NCI-H526 treated with DMSO at 0.1 percent for 48 hours (cell line): ENCODE measurements at regions not wholly inside any gene's neighbourhood (a gene's known extent, or its start where the extent isn't known, plus 50 kb on each side); places are given as distances from the start of the nearest gene placed in this dataset.

Experiments
- DNase-seq: peaks from one replicate; lab custom pipeline; 2025; lab: John Stamatoyannopoulos, UW

DNA sequence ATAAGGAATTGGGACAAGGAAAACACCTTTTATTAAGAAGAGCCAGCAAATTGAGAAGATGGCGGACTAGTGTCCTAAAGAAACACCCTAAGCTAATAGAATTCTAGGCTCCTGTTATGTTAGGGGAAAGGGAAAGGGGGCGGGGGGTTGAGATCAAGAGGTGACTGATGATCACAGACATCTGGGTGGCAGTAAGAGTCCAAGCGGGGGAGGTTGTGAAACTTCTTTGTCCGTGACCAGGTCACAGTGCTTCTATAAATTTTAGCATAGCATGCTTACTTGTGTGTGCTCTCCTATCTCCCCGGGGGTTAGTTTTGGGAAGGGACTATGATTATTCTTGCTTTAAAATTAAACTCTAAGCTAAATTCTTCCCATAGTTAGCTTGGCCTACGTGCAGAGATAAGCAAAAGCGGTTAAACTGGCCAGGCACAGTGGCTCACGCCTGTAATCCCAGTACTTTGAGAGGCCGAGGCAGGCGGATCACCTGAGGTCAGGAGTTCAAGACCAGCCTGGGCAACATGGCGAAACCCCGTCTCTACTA lies 262.1 kb downstream of the SKIDA1 start:
- no peak for DNase-seq

DNA sequence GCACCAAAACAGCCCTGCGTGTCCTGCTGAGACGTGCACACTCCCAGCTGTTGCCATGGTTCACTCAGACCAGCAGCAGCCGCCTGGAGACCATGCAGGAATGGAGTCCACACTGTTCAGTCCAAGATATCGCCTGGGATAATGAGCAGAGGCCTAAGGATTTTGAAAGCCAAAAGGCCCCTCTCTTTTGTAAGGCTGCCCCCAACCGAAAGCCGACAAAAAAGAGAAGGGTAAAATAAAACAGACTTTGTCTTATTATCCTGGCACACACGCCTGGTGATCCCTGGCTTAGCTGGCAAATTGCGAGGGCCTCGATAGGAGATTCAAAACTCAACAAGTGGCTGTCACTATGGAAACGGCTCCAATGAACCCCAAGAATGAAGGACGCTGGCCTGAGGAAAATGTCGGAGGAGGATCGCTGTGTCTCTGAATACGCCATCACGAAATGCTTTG lies 263.6 kb downstream of the SKIDA1 start:
- no peak for DNase-seq

DNA sequence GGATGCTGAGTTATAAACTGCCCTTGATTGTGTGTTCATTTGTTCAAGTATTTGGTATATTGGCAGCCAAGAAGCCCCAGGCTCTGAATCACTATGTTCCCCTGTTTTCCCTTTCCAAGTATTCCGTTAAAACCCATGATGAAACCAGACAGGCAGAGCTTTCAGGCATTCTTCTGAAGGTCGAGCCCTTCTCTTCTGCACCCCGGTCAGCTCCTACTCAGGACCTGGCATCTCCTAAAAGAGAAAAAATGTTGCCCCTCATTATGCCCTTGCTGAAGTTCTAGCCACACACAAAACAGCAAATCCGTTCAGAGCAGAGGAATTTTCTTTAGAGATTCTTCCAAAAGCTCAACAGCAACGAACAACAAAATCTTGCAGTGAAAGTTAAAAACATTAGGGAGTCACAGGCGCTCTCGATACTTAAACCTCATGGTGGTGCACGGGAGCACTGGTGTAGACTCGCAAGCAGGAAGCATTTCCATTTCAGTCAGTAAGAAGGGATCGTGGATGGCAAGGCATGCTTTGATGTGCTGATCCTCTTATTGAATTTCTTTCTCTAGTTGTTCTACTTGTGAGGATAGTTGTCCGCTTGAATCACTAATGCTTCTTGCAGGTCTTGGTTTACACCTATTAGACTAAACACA lies 264.9 kb downstream of the SKIDA1 start:
- no peak for DNase-seq

DNA sequence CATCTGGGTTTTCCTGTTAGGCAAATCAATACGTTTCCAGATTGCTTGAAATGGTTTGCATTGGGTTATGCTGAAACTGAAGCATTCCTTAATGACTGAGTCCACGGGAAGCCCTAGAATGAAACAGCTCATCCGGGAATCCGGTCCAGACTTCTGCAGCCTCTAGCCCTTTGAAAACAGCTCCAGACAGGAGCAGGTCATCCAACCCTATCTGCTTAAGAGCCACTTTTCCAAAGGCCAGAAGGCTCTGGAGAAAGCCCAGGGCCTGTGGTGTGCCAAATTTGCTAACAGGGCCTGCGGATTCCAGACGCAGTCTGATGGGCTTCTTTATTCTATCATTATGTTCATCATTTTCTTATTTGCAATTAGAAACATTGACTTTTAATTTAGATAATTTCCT lies 265.4 kb downstream of the SKIDA1 start:
- no peak for DNase-seq

DNA sequence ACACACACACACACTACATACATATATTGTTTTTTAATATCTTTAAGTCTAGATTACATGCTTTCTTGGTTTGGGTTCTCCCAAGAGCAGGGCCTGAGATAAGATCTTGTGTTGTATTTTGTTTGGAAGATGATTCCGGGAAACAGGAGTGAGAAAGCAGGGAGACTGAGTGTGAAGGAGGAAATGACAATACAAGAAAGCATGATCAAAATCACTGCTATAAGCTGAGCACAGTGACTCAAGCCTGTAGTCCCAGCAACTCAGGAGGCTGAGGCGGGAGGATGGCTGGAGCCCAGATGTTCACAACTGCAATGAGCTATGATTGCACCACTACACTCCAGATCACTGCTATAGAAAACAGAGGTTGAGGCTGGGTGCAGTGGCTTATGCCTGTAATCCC lies 267.6 kb downstream of the SKIDA1 start:
- no peak for DNase-seq

DNA sequence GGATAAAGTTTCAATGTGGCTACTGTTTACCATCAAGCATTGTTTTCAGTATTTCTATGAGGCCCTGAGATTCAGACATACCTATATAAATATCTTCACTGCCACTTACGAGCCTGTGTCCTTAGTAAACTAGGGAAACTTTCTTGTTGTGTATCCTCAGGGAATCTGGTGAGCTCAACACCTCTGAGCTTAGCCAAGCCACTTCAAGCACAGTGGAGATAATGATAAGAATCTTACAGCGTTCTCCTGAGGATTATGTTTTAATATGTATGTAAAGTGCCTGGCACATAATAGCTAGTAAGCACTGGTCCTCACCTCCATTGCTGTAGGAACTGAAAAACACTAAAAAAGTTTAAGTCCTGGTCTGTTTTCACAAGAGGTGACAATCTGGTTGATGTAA lies 268.3 kb downstream of the SKIDA1 start:
- DNase-seq = no peak

DNA sequence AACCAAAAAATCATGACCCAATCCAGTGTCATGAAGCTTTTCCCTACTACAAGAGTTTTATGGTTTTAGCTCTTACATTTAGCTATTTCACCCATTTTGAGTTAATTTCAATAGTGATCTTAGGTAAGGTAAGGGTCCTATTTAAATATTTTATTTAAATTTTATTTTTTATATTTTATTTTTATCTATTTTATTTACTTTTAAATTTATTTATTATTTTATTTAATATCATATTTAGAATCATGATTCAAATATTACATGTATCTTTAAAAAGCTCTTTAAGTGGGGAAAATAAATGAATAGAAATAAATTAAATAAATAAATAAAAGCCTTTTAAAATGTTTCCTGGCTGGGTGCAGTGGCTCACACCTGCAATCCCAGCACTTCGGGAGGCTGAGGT lies 276.0 kb downstream of the SKIDA1 start:
- DNase-seq = no peak

DNA sequence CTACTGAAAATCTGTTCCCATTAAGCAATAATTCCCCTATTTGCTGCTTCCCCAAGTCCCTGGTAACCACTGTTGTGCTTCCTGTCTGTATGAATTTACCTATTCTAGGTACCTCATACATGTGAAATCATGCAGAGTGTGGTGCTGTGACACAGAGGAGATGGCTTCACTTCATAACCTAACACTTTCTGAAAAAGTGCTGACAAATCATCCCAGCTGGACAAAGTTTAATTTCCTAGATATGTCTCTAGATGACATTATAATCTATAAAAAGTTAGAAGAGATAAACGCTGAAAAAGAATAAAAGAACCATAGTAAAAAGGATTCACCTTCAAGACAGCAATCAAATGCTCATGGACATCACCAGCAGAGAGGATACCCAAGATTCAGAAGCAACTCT lies 277.9 kb downstream of the SKIDA1 start:
- DNase-seq = no peak

DNA sequence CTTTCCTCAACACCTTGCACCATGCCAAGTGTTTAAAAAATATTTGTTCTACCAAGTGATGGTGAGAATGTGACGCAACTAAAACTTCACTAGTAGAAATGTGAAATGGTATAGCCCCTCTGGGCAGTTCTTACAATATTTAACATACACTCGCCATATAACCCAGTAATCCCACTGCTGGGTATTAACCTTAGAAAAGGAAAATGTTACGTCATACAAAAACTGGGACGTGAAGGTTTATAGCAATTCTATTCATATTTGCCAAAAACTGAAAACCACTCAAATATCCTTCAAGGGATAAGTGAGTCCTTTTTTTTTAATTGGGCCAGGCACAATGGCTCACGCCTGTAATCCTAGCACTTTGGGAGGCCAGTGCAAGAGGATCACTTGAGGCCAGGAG lies 279.3 kb downstream of the SKIDA1 start:
- no peak for DNase-seq

DNA sequence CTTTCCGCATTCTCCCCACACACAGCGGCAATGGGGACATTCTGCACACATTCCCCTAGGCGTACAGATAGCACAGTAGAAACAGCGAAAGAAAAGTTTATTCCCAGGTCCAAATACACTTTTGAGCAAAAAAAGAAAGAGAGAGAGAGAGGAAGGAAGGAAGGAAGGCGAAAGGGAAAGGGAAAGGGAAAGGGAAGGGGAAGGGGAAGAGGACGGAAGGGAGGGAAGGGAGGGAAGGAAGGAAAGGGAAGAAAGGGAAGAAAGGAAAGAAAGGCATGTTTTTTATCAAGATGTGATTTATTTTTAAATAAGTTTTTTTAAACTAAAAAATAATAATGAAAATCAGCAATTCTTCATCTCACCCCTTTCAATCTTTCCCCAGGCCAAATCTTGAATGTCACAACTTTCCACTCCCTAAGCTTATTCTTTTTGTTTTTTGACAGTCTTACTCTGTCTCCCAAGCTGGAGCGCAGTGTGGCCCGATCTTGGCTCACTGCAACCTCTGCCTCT lies 281.7 kb downstream of the SKIDA1 start:
- no peak for DNase-seq

DNA sequence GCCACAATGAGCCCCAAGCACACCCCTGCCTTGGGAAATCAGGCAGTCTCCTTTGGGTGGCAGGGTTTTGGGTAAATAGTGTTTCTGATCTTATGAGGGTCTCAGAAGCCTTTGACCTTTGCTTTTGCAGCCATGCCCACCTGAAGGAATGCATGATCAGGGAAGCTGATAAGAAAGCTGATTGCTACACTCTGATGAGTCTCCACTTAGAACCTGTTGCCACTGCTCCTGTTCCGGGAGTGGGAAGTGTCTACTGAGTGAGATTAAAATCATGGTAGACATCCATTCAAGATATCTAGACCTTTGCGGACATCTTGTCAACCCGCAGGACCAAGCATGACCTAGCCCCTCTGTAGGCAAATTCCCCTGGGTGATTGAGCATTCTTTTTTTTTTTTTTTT lies 282.6 kb downstream of the SKIDA1 start:
- DNase-seq = no peak

DNA sequence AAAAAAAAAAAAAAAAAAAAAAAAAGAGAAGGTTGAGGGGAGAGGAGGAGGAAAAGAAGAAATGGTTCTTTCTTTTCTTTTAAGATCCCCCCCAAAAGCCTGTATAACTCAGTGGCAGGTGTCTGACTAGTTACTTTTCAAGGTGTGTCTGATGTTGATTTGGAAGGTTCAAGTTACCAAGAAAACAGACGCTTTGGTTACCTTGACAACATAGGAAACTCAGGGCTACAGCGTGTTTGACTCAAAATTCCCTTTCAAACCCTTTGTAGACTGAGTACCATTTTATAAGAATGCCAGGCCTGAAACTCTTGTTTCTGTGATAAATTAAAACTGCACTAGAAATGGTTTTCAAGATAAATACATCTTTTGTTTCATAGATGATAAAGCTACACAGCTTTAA lies 286.8 kb downstream of the SKIDA1 start:
- no peak for DNase-seq

DNA sequence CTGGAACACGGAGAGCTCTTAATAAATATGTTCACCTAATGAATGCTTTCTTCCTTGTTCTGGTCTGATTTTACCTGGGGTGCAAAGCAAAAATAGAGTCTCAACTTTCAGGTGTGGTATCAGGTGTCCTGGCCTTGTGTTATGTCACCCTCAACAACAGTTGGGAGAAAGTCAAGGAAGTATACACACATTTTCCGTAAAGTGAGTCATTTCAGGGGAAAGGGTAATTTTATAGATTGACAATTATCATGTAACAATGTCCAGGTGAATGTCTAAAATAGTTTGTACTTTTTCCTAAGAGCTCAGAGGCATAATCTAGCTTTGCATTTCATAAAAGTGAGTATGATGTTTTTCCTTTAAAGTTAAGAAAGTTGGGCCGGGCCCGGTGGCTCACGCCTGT lies 287.4 kb downstream of the SKIDA1 start:
- DNase-seq = no peak

DNA sequence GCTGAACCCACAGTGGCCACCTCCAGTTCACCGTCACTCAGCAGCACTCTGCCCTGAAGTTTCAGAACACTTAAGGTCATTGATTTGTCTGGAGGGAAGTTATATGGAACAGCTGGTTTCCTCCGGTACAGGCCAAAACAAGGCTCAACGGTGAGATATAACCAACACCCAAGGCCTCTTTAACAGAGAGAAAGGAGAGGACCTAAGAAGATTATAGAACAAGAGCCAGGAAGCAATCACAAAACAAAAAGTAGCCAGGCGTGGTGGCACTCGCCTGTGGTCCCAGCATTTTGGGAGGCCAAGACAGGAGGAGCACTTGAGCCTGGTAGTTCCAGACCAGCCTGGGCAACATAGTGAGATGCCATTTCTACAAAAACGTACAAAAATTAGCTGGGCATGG lies 290.7 kb downstream of the SKIDA1 start:
- DNase-seq = no peak

DNA sequence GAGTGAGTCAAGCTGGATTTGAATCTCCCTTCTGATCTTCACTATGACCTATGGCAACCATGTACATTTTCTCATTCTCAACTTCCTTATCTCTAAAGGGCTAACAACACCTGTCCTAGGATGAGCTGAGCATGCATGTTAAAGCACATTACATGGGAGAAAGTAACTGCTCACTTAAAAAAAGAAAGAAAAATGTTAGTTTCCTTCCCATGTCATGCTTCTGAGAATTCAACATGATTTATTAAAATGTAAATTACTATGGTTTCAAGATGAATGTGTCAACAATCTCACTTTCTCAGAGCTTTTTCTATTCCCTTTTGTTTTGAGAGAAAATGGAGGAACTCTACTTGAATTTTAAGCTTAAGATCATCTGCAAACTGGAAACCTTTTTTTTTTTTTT lies 295.3 kb downstream of the SKIDA1 start:
- DNase-seq = no peak

DNA sequence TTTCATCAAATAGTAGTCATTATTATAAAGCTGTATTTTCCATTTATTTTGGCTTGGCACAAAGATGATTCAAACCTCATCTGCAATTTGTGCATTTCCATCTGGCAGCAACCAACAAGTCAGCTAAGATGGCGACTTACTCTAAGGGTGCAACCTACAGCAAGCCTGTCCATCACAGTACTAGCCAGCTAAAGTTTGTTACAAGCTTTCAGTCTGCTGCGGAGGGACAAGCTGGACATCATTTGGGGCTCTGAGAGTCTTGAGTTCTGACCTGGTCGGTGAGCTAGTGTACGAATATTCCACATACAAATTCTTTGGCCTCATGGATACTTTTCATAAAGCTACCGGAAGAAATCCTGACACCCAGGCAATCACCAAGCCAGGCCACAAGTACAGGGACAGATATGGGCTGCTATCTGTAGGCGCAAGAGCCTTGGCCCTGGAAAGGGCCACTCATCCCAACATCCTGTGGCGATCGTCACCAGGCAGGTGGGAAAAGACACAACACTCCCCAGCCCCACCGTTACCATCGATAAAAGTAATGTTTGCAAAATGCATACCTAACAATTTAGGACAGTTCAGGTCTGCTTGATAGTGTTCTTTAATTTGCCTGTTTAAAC lies 307.6 kb downstream of the SKIDA1 start:
- no peak for DNase-seq

DNA sequence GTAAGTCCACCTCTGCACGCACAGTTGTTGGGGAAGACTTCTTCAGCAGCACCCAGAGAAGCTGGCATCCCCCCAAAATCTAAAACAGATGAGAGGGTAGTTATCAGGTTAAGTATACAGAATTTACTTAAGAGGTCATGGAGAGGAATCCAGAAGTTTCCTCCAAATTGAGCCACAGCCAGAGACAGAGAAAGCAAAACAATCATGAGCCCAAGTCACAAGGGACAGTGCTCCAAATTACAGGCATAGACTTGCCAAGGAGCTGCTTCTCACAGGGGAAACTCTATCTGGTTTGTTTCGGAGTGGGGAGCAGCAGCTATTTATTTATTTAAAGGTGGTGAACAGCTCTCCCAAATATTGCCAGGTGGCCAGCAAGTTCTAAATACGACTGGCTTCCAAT lies 308.4 kb downstream of the SKIDA1 start:
- no peak for DNase-seq

DNA sequence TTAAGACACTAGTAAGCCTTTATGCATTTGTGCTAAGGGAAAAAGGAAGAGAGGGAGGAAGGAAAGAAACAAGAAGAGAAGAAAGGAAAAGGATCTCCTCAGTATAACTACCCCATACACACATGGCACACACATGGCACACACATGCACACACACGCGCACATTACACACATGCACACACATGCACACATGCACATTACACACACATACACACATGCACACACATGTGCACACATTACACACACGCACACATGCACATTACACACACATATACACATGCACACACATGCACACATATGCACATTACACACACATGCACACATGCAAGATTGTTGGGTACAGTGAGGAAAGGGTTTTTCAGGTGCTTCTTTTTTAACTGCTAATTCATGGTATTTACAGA lies 311.2 kb downstream of the SKIDA1 start:
- DNase-seq = no peak

DNA sequence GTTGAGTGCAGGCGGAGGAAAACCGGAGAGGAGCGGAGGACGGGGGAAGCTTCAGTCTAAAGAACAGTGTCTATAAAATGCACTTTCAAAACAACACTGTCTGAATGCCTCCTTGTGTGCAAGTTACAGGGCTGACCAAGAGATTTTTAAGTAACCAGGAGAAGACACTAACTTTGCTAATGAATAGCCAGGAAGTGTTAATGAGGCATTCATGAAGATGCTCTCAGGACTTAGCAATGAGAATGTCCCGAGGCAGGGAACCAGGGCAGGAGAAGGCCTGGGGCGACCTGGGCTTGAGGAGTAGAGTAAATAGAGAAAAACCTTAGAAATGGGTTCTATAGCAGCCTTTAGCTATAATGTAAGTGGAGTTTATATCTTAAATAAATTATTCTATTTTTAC lies 312.1 kb downstream of the SKIDA1 start:
- DNase-seq = no peak

DNA sequence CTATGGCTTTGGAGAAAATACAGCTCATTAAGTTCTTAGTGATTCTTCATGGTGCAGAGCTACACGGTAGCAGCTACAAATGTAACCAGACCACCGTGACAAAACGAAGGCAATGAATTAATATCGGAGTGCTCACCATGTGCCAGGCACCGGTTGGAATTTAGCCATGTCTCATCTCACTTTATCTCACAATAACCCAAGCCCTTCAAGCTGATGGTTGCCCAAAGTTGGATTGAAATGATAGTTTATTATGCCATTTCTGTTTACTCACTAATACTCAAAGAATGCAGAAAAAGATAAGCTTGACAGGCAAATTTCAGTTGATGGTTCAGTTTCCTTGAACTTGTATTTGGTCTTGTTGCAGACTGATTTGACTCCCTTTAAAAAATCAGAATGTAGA lies 312.6 kb downstream of the SKIDA1 start:
- no peak for DNase-seq

DNA sequence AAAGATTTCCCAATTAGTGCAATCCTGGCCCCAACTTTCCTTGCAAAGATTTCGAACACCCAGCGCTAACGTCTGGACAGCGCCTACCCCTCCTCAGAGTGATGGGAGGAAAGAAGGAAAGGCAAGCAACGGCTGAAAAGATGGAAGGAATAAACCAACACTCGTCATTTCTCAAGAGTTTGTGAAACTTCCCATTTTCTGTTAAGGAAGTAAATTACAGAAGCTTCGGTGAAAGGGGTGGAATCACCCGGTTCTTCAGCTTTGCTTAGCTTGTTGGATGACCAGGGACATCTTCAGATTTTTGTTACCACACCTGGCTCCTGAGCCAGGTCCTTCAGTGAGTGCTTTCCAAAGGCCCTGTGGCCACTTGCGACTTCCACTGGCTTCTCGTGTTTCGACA lies 313.1 kb downstream of the SKIDA1 start:
- no peak for DNase-seq

DNA sequence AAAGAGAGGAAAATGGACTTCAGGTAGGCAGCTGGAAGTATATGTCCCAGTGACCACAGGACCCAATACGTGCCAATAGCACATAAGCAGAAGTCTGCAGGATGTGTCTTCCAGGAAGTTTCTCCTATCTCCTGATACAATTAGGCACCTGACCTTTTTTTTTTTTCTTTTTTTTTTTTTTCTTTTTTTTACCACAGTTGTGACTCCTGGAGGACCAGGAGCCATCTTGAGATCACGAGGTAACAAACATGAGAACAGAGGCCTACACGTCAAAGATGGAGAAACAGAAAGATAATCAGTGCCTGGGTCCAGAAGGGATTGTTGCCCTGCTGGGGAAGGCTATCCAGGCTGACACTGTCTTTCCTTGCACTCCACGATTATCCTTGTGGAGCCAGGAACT lies 312.4 kb upstream of the NEBL start:
- DNase-seq = no peak

DNA sequence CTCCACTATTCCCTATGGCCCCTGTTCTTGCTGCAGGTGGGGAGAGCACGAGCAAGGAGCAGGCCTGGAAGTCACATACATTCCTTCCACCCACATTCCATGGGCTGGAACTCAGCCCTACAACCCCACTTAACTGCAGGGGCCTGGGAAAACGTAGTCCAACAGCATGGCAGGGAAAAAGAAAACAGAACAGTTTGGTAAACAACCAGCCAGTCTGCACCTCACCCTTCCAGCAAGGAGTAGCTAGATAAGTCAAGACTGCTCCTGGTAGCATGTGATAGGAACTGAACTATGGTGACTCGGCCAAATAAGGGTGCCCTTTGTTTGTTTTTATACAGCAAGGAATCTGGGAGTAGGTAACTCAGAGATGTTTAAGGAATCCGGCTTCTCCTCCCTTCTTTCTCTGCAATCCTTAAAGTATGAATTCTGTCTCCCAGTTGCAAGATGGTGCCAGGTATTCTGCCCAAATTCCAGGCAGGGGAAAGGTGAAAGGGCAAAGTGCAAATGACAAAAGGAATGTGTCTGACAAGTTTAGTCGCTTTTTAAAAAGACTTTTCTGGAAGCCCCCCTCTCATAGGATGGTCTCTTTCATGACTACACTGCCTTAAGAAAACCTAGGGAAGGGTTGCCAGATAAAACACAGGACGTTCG lies 311.7 kb upstream of the NEBL start:
- no peak for DNase-seq
